ENCODE measurements at regions not wholly inside any gene's neighbourhood (a gene's known extent, or its start where the extent isn't known, plus 50 kb on each side); places are given as distances from the start of the nearest gene placed in this dataset.

- H3K27me3 ChIP-seq (ENCODE audit: control insufficient read depth in 4 of 4, insufficient read depth in 4 of 4, low read length in 3 of 4), result no peaks in the 10 kb centered on the region
- TF ChIP-seq RAD21 (IDR thresholded peaks at IDR 0.05), result no peak
- 89% methylated on average over 6 of the region's 6 CpGs for WGBS
- no peaks in the 10 kb centered on the region for H3K4me1 ChIP-seq (ENCODE audit: control insufficient read depth in 4 of 4, insufficient read depth in 4 of 4, low read length in 3 of 4)
- DNase-seq (ENCODE audit: low spot score), result no peak
- no peak overlapping the region for H3K27ac ChIP-seq (ENCODE audit: low read depth in 1 of 2, low read length in 2 of 2)
- H3K9me3 ChIP-seq (ENCODE audit: control insufficient read depth in 4 of 4, low read length in 3 of 4), result no peaks in the 10 kb centered on the region
- H3K36me3 ChIP-seq (ENCODE audit: control insufficient read depth in 4 of 4, insufficient read depth in 3 of 4, low read depth in 1 of 4, low read length in 3 of 4), result no peaks in the 10 kb centered on the region
- H3K9ac ChIP-seq (ENCODE audit: low read depth in 1 of 2, low read length in 2 of 2), result no peak overlapping the region
- no peak overlapping the region for H3K4me3 ChIP-seq (ENCODE audit: low read depth in 1 of 3, low read length in 3 of 3)
Measured at GRCh38 chr11:92528001-92528400, 303.4 kb downstream of the FAT3 start.

DNA sequence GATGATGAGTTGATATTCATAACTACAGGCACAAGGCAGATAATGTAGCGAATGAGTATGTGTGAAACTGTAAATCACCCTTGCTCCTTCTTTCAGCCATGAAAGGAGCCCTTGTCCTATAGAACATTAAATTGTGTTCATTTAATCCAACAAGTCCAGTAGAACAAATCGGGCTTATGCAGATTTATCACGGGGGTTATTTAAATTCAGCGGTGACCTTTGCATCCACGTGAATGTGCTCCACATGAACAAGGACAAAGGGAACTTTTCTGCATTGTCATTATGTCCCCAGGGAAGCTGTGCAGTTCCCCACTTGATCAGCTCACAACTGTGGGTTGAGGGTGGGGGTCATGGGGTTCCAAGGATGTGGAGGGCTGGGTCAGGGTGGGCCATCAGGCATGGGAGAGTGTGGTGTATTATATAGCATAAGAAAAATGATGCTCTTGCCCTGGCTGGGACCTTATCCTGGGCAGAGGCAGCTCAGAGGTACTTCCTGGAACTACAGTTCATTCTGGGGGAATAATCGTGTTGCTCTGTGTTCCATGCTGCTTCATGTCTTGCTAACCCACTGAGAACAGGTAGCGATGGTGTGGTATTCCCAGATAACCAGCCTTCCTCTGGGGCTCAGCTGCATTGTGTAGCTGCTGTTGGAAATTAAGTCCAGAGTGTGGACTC, 306.6 kb downstream of the FAT3 start:
- TF ChIP-seq JUND (IDR thresholded peaks at IDR 0.05) (no peak), RAD21 (IDR thresholded peaks at IDR 0.05) (no peak), YY1 (IDR thresholded peaks at IDR 0.05) (no peak), SP1 (IDR thresholded peaks at IDR 0.05) (no peak), TAF1 (conservative IDR thresholded peaks at IDR 0.05) (no peak), NR2F2 (IDR thresholded peaks at IDR 0.05) (no peak), RXRA (IDR thresholded peaks at IDR 0.05) (no peak)
- TF ChIP-seq, protein P1, sequence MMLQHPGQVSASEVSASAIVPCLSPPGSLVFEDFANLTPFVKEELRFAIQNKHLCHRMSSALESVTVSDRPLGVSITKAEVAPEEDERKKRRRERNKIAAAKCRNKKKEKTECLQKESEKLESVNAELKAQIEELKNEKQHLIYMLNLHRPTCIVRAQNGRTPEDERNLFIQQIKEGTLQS (IDR thresholded peaks at IDR 0.05), result no peak
- TF ChIP-seq, protein P2, sequence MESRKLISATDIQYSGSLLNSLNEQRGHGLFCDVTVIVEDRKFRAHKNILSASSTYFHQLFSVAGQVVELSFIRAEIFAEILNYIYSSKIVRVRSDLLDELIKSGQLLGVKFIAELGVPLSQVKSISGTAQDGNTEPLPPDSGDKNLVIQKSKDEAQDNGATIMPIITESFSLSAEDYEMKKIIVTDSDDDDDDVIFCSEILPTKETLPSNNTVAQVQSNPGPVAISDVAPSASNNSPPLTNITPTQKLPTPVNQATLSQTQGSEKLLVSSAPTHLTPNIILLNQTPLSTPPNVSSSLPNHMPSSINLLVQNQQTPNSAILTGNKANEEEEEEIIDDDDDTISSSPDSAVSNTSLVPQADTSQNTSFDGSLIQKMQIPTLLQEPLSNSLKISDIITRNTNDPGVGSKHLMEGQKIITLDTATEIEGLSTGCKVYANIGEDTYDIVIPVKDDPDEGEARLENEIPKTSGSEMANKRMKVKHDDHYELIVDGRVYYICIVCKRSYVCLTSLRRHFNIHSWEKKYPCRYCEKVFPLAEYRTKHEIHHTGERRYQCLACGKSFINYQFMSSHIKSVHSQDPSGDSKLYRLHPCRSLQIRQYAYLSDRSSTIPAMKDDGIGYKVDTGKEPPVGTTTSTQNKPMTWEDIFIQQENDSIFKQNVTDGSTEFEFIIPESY (IDR thresholded peaks at IDR 0.05), result no peak
- TF ChIP-seq, protein P3, sequence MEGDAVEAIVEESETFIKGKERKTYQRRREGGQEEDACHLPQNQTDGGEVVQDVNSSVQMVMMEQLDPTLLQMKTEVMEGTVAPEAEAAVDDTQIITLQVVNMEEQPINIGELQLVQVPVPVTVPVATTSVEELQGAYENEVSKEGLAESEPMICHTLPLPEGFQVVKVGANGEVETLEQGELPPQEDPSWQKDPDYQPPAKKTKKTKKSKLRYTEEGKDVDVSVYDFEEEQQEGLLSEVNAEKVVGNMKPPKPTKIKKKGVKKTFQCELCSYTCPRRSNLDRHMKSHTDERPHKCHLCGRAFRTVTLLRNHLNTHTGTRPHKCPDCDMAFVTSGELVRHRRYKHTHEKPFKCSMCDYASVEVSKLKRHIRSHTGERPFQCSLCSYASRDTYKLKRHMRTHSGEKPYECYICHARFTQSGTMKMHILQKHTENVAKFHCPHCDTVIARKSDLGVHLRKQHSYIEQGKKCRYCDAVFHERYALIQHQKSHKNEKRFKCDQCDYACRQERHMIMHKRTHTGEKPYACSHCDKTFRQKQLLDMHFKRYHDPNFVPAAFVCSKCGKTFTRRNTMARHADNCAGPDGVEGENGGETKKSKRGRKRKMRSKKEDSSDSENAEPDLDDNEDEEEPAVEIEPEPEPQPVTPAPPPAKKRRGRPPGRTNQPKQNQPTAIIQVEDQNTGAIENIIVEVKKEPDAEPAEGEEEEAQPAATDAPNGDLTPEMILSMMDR (IDR thresholded peaks at IDR 0.05; ENCODE audit: low read depth, low read length, missing input control), result no peak
- TF ChIP-seq, protein P4, sequence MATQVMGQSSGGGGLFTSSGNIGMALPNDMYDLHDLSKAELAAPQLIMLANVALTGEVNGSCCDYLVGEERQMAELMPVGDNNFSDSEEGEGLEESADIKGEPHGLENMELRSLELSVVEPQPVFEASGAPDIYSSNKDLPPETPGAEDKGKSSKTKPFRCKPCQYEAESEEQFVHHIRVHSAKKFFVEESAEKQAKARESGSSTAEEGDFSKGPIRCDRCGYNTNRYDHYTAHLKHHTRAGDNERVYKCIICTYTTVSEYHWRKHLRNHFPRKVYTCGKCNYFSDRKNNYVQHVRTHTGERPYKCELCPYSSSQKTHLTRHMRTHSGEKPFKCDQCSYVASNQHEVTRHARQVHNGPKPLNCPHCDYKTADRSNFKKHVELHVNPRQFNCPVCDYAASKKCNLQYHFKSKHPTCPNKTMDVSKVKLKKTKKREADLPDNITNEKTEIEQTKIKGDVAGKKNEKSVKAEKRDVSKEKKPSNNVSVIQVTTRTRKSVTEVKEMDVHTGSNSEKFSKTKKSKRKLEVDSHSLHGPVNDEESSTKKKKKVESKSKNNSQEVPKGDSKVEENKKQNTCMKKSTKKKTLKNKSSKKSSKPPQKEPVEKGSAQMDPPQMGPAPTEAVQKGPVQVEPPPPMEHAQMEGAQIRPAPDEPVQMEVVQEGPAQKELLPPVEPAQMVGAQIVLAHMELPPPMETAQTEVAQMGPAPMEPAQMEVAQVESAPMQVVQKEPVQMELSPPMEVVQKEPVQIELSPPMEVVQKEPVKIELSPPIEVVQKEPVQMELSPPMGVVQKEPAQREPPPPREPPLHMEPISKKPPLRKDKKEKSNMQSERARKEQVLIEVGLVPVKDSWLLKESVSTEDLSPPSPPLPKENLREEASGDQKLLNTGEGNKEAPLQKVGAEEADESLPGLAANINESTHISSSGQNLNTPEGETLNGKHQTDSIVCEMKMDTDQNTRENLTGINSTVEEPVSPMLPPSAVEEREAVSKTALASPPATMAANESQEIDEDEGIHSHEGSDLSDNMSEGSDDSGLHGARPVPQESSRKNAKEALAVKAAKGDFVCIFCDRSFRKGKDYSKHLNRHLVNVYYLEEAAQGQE (IDR thresholded peaks at IDR 0.05), result no peak
- no peaks in the 10 kb centered on the region for H3K4me1 ChIP-seq (ENCODE audit: control insufficient read depth in 4 of 4, insufficient read depth in 4 of 4, low read length in 3 of 4)
- no peak overlapping the region for H3K9ac ChIP-seq (ENCODE audit: low read depth in 1 of 2, low read length in 2 of 2)
- 83% methylated on average over 7 of the region's 7 CpGs for WGBS
- DNase-seq (ENCODE audit: low spot score), result no peak
- H3K4me3 ChIP-seq (ENCODE audit: low read depth in 1 of 3, low read length in 3 of 3), result no peak overlapping the region
- H3K36me3 ChIP-seq (ENCODE audit: control insufficient read depth in 4 of 4, insufficient read depth in 3 of 4, low read depth in 1 of 4, low read length in 3 of 4), result no peaks in the 10 kb centered on the region
- H3K9me3 ChIP-seq (ENCODE audit: control insufficient read depth in 4 of 4, low read length in 3 of 4), result no peaks in the 10 kb centered on the region
- H3K27ac ChIP-seq (ENCODE audit: low read depth in 1 of 2, low read length in 2 of 2), result no peak overlapping the region
- no peaks in the 10 kb centered on the region for H3K27me3 ChIP-seq (ENCODE audit: control insufficient read depth in 4 of 4, insufficient read depth in 4 of 4, low read length in 3 of 4)

All from liver (tissue), 8 donors.